ENCODE measurements at regions not wholly inside any gene's neighbourhood (a gene's known extent, or its start where the extent isn't known, plus 50 kb on each side); places are given as distances from the start of the nearest gene placed in this dataset.
"Not testable (repeated sequence)": the region's sequence is repeated elsewhere in the genome, so short reads cannot be mapped to it uniquely, and the experiment has no call there.

- DNase-seq (ENCODE audit: low read depth), result no peak
These were observed 50.5 kb upstream of the PGBD5 start for GRCh38 chr1:230476622-230477003.

- not testable (repeated sequence) for DNase-seq (ENCODE audit: low read depth)
These were observed 49.9 kb upstream of the PGBD5 start for GRCh38 chr1:230475856-230476621.
